ENCODE measurements at regions not wholly inside any gene's neighbourhood (a gene's known extent, or its start where the extent isn't known, plus 50 kb on each side); places are given as distances from the start of the nearest gene placed in this dataset.

DNA sequence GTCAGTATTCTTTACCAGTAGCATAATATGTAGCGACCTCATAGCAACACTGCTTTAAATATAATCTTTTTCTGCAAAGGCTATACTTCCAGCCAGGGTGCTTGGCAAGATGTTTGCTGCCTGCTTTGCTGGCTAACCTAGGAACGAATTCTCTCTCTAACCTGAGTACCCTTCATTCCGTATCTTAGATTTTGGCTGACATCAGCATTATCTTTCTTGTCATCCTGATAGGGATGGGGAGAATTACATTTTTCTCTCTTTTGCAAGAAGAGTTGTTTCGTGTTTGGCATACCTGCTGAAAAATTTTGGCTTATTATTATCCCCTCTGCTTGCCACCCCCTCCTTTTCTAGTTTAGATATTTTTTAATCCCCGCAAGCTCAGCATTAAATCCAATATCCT is 91.2 kb upstream of the CLMP start:
- Mint-ChIP-seq H3K4me1 (ENCODE audit: low read depth) (no peaks in the 10 kb centered on the region), H3K27ac (no peak overlapping the region), H3K9me3 (ENCODE audit: low read depth) (no peaks in the 10 kb centered on the region), H3K36me3 (ENCODE audit: insufficient read depth) (no peaks in the 10 kb centered on the region), H3K4me3 (ENCODE audit: low read depth) (no peak overlapping the region), H3K27me3 (peaks cover 32% of the 10 kb centered on the region)
- no peak for TF ChIP-seq CTCF (IDR thresholded peaks at IDR 0.05; ENCODE audit: unreplicated experiment)
- DNase-seq (ENCODE audit: low spot score, unreplicated experiment), result no peak

DNA sequence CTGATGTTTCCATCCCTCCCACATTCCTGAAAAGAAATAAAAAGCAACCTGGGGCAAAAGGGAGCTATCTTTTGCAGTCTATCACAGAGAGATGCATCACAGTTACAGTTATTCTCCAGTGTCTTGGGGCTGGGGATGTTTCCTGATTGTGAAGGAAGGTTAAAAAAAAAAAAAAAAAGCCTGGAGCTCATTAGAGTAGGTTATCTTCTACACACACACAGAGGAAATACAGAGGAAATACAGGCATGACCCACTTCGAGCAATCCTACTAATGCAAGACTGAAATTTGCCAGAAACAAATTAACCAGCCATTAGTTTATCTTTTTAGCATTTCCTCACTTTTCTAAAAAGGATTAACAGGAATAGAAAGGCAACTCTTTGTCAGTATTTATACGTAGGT is 89.4 kb upstream of the CLMP start:
- Mint-ChIP-seq H3K36me3 (ENCODE audit: insufficient read depth) (no peaks in the 10 kb centered on the region), H3K4me1 (ENCODE audit: low read depth) (peaks cover 4% of the 10 kb centered on the region), H3K27ac (no peak overlapping the region), H3K4me3 (ENCODE audit: low read depth) (no peak overlapping the region), H3K27me3 (peaks cover 35% of the 10 kb centered on the region), H3K9me3 (ENCODE audit: low read depth) (peaks cover 3% of the 10 kb centered on the region)
- no peak for TF ChIP-seq CTCF (IDR thresholded peaks at IDR 0.05; ENCODE audit: unreplicated experiment)
- DNase-seq (ENCODE audit: low spot score, unreplicated experiment), result no peak

- H3K27ac Mint-ChIP-seq, result no peak overlapping the region
- H3K36me3 Mint-ChIP-seq (ENCODE audit: insufficient read depth), result no peaks in the 10 kb centered on the region
- peaks cover 3% of the 10 kb centered on the region for H3K9me3 Mint-ChIP-seq (ENCODE audit: low read depth)
- H3K4me1 Mint-ChIP-seq (ENCODE audit: low read depth), result peaks cover 4% of the 10 kb centered on the region
- no peak overlapping the region for H3K4me3 Mint-ChIP-seq (ENCODE audit: low read depth)
- TF ChIP-seq CTCF (IDR thresholded peaks at IDR 0.05; ENCODE audit: unreplicated experiment), result no peak
- no peak for DNase-seq (ENCODE audit: low spot score, unreplicated experiment)
- peaks cover 35% of the 10 kb centered on the region for H3K27me3 Mint-ChIP-seq
These were observed 87.5 kb upstream of the CLMP start for GRCh38 chr11:123282597-123282996.

- no peak for TF ChIP-seq CTCF (IDR thresholded peaks at IDR 0.05; ENCODE audit: unreplicated experiment)
- Mint-ChIP-seq H3K36me3 (ENCODE audit: insufficient read depth) (no peaks in the 10 kb centered on the region), H3K9me3 (ENCODE audit: low read depth) (no peaks in the 10 kb centered on the region), H3K4me1 (ENCODE audit: low read depth) (no peaks in the 10 kb centered on the region), H3K27me3 (peaks cover 5% of the 10 kb centered on the region), H3K4me3 (ENCODE audit: low read depth) (no peak overlapping the region), H3K27ac (no peak overlapping the region)
- no peak for DNase-seq (ENCODE audit: low spot score, unreplicated experiment)
These were observed 78.6 kb upstream of the CLMP start for GRCh38 chr11:123273616-123274015.

DNA sequence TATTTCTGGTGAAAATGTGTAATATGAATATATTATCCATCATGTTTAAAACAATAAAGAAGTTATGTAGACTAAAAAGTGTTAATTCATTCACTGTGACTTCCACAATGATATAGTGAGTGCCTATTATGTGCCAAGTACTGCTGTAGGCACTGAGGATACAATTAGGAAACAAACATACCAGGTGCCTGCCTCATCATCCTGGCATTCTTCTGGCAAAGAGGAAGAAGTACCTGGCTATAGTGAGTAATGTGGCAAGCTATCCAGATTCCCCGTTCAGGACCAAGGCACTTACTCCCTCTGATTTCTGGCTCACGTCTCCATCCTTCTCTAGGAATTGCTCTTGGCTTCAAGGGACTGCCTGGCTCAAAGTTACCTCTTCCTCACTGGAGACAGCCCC is 77.5 kb upstream of the CLMP start:
- no peaks in the 10 kb centered on the region for H3K36me3 Mint-ChIP-seq (ENCODE audit: insufficient read depth)
- H3K4me3 Mint-ChIP-seq (ENCODE audit: low read depth), result no peak overlapping the region

More for the DNA sequence above, 77.5 kb upstream of the CLMP start:
- Mint-ChIP-seq H3K9me3 (ENCODE audit: low read depth) (no peaks in the 10 kb centered on the region), H3K4me1 (ENCODE audit: low read depth) (no peaks in the 10 kb centered on the region), H3K27me3 (peaks cover 5% of the 10 kb centered on the region), H3K27ac (no peak overlapping the region)
- no peak for TF ChIP-seq CTCF (IDR thresholded peaks at IDR 0.05; ENCODE audit: unreplicated experiment)
- DNase-seq (ENCODE audit: low spot score, unreplicated experiment), result no peak
